SK-N-SH (cell line): ENCODE measurements at regions not wholly inside any gene's neighbourhood (a gene's known extent, or its start where the extent isn't known, plus 50 kb on each side); places are given as distances from the start of the nearest gene placed in this dataset.

Experiments
- CTCF ChIA-PET: fragments of 300-600, 350-600 bp; formaldehyde crosslinking; extraction: SDS; loops from one replicate; lab custom pipeline; 2021; lab: Yijun Ruan, JAX
- POLR2A ChIA-PET: fragments of 350-600 bp; sonication (Branson Sonifier 250); formaldehyde crosslinking; extraction: SDS; loops from one replicate; lab custom pipeline; 2020; ENCODE audit warnings: antibody characterized with exemption, inconsistent platforms; lab: Yijun Ruan, JAX
- DNase-seq: peaks from one replicate; pipeline ENCODE4 v3.0.0; 2012
- H2AFZ ChIP-seq: fragments of 200-600 bp; sonication (generic); 2 replicates; pipeline ENCODE4 v1.8.1; 2016; ENCODE audit warnings: antibody characterized with exemption, mild to moderate bottlenecking, low read depth
- H3F3A ChIP-seq: fragments of 200-600 bp; sonication (generic); replicated peaks from 2 replicates; pipeline ENCODE3; 2016; ENCODE audit warnings: antibody characterized with exemption, mild to moderate bottlenecking; ENCODE audit not compliant: insufficient read depth
- H3K27ac ChIP-seq, 2 experiments: fragments of 200-500 bp in 1 of 2; fragments of 200-600 bp in 1 of 2; sonication (Bioruptor generic) in 1 of 2; sonication (generic), shearing (Covaris generic) in 1 of 2; 2 replicates each; pipeline versions ENCODE4 v1.5.1 to v1.6.1; 2014 to 2016; ENCODE audit warnings: low read depth in 2 of 2, inconsistent platforms in 1 of 2, low read length in 1 of 2, mild to moderate bottlenecking in 1 of 2, mixed read lengths in 1 of 2
- H3K27me3 ChIP-seq: fragments of 200-600 bp; sonication (generic), shearing (Covaris generic); 2 replicates; pipeline ENCODE4 v1.6.1; 2016; ENCODE audit warnings: mixed run types; ENCODE audit not compliant: insufficient read depth
- H3K36me3 ChIP-seq, 2 experiments: fragments of 200-500 bp in 1 of 2; fragments of 200-600 bp in 1 of 2; sonication (Bioruptor generic) in 1 of 2; sonication (generic) in 1 of 2; replicated peaks in 1 of 2; 2 replicates each; pipeline versions ENCODE3 to v1.5.1; 2014 to 2016; ENCODE audit warnings: low read length in 1 of 2, mild to moderate bottlenecking in 1 of 2; ENCODE audit not compliant: insufficient read depth in 2 of 2, control insufficient read depth in 1 of 2
- H3K4me1 ChIP-seq, 2 experiments: fragments of 200-500 bp in 1 of 2; fragments of 200-600 bp in 1 of 2; sonication (Bioruptor generic) in 1 of 2; sonication (generic), shearing (Covaris generic) in 1 of 2; 2 replicates each; pipeline versions ENCODE4 v1.5.1 to v1.6.1; 2014 to 2016; ENCODE audit warnings: low read depth in 1 of 2, low read length in 1 of 2, mixed run types in 1 of 2; ENCODE audit not compliant: insufficient read depth in 2 of 2, control insufficient read depth in 1 of 2
- H3K4me2 ChIP-seq: fragments of 200-600 bp; sonication (generic), shearing (Covaris generic); 2 replicates; pipeline ENCODE4 v1.6.1; 2017; ENCODE audit warnings: mixed run types
- H3K4me3 ChIP-seq, 2 experiments: fragments of 200-500 bp in 1 of 2; fragments of 200-600 bp in 1 of 2; sonication (Bioruptor generic) in 1 of 2; sonication (generic), shearing (Covaris generic) in 1 of 2; 2 replicates each; pipeline versions ENCODE4 v1.5.1 to v1.8.1; 2014 to 2016; ENCODE audit warnings: low read depth in 2 of 2, inconsistent platforms in 1 of 2, low read length in 1 of 2, mild to moderate bottlenecking in 1 of 2, mixed read lengths in 1 of 2, moderate library complexity in 1 of 2
- H3K79me2 ChIP-seq: fragments of 200-600 bp; sonication (generic); 2 replicates; pipeline ENCODE4 v1.8.1; 2017; ENCODE audit warnings: mild to moderate bottlenecking; ENCODE audit not compliant: insufficient read depth
- H3K9ac ChIP-seq: fragments of 200-600 bp; sonication (generic); 2 replicates; pipeline ENCODE4 v1.6.1; 2017; ENCODE audit warnings: mixed run types
- H3K9me2 ChIP-seq: fragments of 200-600 bp; sonication (generic); 2 replicates; pipeline ENCODE4 v1.6.1; 2017; ENCODE audit warnings: mixed run types
- H3K9me3 ChIP-seq: fragments of 200-600 bp; sonication (generic); 2 replicates; pipeline ENCODE4 v1.6.1; 2017; ENCODE audit warnings: mixed run types, mild to moderate bottlenecking, moderate library complexity
- H4K20me1 ChIP-seq: fragments of 200-600 bp; sonication (generic); 2 replicates; pipeline ENCODE4 v1.6.1; 2017; ENCODE audit warnings: mild to moderate bottlenecking, mixed run types; ENCODE audit not compliant: insufficient read depth
- CHD2 ChIP-seq: fragments of 150-350 bp; IDR thresholded peaks from 2 replicates; pipeline ENCODE4 v1.6.1; 2018; ENCODE audit warnings: low read length; ENCODE audit not compliant: partially characterized antibody
- ELF1 ChIP-seq: IDR thresholded peaks from 2 replicates; pipeline ENCODE4 v1.4.0; 2012
- EP300 ChIP-seq, 2 experiments: IDR thresholded peaks; 2 replicates each; pipeline versions ENCODE4 v1.4.0 to v1.6.1; 2012; ENCODE audit warnings: borderline replicate concordance in 1 of 2, low read depth in 1 of 2, low read length in 1 of 2
- FOXM1 ChIP-seq: IDR thresholded peaks from 2 replicates; pipeline ENCODE4 v1.4.0; 2012; ENCODE audit warnings: low read depth, mild to moderate bottlenecking
- GABPA ChIP-seq: IDR thresholded peaks from 2 replicates; pipeline ENCODE4 v1.4.0; 2012; ENCODE audit warnings: low read depth, mild to moderate bottlenecking
- GATA2 ChIP-seq: sonication (generic); formaldehyde crosslinking; IDR thresholded peaks from 2 replicates; pipeline ENCODE4 v1.5.0; 2020; ENCODE audit warnings: mild to moderate bottlenecking, missing genetic modification reagents
- JUND ChIP-seq: IDR thresholded peaks from 2 replicates; pipeline ENCODE4 v1.4.0; 2012
- MEF2A ChIP-seq: IDR thresholded peaks from 2 replicates; pipeline ENCODE4 v1.4.0; 2012; ENCODE audit warnings: low read depth, borderline replicate concordance
- MXI1 ChIP-seq: IDR thresholded peaks from 2 replicates; pipeline ENCODE4 v1.6.1; 2012; ENCODE audit warnings: mild to moderate bottlenecking, low read depth, low read length, improper control_type of control experiment
- NFIC ChIP-seq: IDR thresholded peaks from 2 replicates; pipeline ENCODE4 v1.4.0; 2012; ENCODE audit warnings: borderline replicate concordance
- NRF1 ChIP-seq: IDR thresholded peaks from 2 replicates; pipeline ENCODE4 v1.6.1; 2012; ENCODE audit warnings: low read depth, mild to moderate bottlenecking, low read length
- POLR2AphosphoS5 ChIP-seq: IDR thresholded peaks from 2 replicates; pipeline ENCODE4 v1.6.1; 2012; ENCODE audit warnings: low read depth, low read length
- RCOR1 ChIP-seq: fragments of 150-350 bp; IDR thresholded peaks from 2 replicates; pipeline ENCODE4 v1.6.1; 2017; ENCODE audit warnings: antibody characterized with exemption, low read length
- RFX5 ChIP-seq: IDR thresholded peaks from 2 replicates; pipeline ENCODE4 v1.6.1; 2012; ENCODE audit warnings: mild to moderate bottlenecking, improper control_type of control experiment, low read length
- TAF1 ChIP-seq: IDR thresholded peaks from 2 replicates; pipeline ENCODE4 v1.6.1; 2012; ENCODE audit warnings: low read depth, mild to moderate bottlenecking, low read length, moderate library complexity, borderline replicate concordance
- TCF12 ChIP-seq: IDR thresholded peaks from 2 replicates; pipeline ENCODE4 v1.4.0; 2012
- TEAD4 ChIP-seq: IDR thresholded peaks from 2 replicates; pipeline ENCODE4 v1.4.0; 2012; ENCODE audit warnings: mild to moderate bottlenecking, borderline replicate concordance; ENCODE audit not compliant: insufficient read depth
- WGBS: methylation state at CpG from one replicate; pipeline ENCODE4 v1.1.6; 2017; ENCODE audit warnings: low lambda C conversion rate; 5-methylcytosine and 5-hydroxymethylcytosine counted together
- TF ChIP-seq, protein P1 (sequence below): fragments of 200-600 bp; sonication (generic); IDR thresholded peaks from 2 replicates; pipeline ENCODE4 v1.6.1; 2017; ENCODE audit warnings: antibody characterized with exemption, mild to moderate bottlenecking, moderate library complexity
- TF ChIP-seq, protein P2 (sequence below): IDR thresholded peaks from 2 replicates; pipeline ENCODE4 v1.4.0; 2012; ENCODE audit warnings: low read depth, borderline replicate concordance

DNA sequence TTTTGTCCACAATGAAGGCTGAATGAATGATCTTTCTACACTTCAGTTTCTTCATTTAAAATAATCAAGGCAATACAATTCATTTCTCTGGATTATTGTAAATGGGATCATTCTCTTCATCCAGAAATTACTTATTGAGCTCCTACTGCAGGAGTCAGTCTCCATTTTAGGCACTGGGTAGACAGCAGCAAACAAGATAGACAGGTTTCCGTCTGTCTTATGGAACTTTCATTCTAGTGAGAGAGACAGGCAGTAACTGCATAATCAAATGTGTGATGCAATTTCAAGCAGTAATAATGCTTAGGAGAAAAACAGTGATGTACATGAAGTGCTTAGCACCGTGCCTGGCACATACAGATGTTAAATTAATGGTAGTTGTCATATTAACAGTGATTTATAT lies 118.9 kb downstream of the SUDS3 start:
- no peaks in the 10 kb centered on the region for H4K20me1 ChIP-seq
- no peaks in the 10 kb centered on the region for H3K79me2 ChIP-seq
- H3K9ac ChIP-seq = no peak overlapping the region
- H3K4me1 ChIP-seq = no peaks in the 10 kb centered on the region
- no peaks in the 10 kb centered on the region for H3K9me2 ChIP-seq
- DNase-seq = no peak
- no peak overlapping the region for H2AFZ ChIP-seq
- H3K27me3 ChIP-seq = no peaks in the 10 kb centered on the region
- no peak overlapping the region for H3K4me3 ChIP-seq
- no peak overlapping the region for H3K4me2 ChIP-seq
- no peaks in the 10 kb centered on the region for H3K9me3 ChIP-seq
- 21% methylated on average over 2 of the region's 2 CpGs for WGBS
- no peaks in the 10 kb centered on the region for H3F3A ChIP-seq
- CTCF ChIA-PET = no interaction called here
- H3K27ac ChIP-seq = no peak overlapping the region
- H3K36me3 ChIP-seq = no peaks in the 10 kb centered on the region
- TF ChIP-seq MXI1 = no peak
- no peak for TF ChIP-seq ELF1
- TF ChIP-seq MEF2A = no peak
- no peak for TF ChIP-seq TAF1
- TF ChIP-seq JUND = no peak
- no peak for TF ChIP-seq NRF1
- TF ChIP-seq POLR2AphosphoS5 = no peak
- no peak for TF ChIP-seq TEAD4
- TF ChIP-seq EP300 (IDR thresholded peaks at IDR 0.05; ENCODE audit: borderline replicate concordance in 1 of 2, low read depth in 1 of 2, low read length in 1 of 2) = no peak
- TF ChIP-seq TCF12 = no peak
- no peak for TF ChIP-seq NFIC
- TF ChIP-seq GATA2 (CRISPR knock-in tag) = no peak
- no peak for TF ChIP-seq CHD2
- no peak for TF ChIP-seq GABPA
- TF ChIP-seq, protein P1, sequence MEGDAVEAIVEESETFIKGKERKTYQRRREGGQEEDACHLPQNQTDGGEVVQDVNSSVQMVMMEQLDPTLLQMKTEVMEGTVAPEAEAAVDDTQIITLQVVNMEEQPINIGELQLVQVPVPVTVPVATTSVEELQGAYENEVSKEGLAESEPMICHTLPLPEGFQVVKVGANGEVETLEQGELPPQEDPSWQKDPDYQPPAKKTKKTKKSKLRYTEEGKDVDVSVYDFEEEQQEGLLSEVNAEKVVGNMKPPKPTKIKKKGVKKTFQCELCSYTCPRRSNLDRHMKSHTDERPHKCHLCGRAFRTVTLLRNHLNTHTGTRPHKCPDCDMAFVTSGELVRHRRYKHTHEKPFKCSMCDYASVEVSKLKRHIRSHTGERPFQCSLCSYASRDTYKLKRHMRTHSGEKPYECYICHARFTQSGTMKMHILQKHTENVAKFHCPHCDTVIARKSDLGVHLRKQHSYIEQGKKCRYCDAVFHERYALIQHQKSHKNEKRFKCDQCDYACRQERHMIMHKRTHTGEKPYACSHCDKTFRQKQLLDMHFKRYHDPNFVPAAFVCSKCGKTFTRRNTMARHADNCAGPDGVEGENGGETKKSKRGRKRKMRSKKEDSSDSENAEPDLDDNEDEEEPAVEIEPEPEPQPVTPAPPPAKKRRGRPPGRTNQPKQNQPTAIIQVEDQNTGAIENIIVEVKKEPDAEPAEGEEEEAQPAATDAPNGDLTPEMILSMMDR = no peak
- TF ChIP-seq, protein P2, sequence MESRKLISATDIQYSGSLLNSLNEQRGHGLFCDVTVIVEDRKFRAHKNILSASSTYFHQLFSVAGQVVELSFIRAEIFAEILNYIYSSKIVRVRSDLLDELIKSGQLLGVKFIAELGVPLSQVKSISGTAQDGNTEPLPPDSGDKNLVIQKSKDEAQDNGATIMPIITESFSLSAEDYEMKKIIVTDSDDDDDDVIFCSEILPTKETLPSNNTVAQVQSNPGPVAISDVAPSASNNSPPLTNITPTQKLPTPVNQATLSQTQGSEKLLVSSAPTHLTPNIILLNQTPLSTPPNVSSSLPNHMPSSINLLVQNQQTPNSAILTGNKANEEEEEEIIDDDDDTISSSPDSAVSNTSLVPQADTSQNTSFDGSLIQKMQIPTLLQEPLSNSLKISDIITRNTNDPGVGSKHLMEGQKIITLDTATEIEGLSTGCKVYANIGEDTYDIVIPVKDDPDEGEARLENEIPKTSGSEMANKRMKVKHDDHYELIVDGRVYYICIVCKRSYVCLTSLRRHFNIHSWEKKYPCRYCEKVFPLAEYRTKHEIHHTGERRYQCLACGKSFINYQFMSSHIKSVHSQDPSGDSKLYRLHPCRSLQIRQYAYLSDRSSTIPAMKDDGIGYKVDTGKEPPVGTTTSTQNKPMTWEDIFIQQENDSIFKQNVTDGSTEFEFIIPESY = no peak
- TF ChIP-seq FOXM1 = no peak
- no peak for TF ChIP-seq RFX5
- TF ChIP-seq RCOR1 = no peak
- POLR2A ChIA-PET = no interaction called here
